Keratinocyte (primary cell): ENCODE measurements at regions not wholly inside any gene's neighbourhood (a gene's known extent, or its start where the extent isn't known, plus 50 kb on each side); places are given as distances from the start of the nearest gene placed in this dataset.
A peak's percentile ranks its signal among the peaks of the same experiment; 100 is the strongest.

Experiments used
- DNase-seq: peaks from one replicate; pipeline ENCODE4 v3.0.0-alpha.2; 2011; ENCODE audit warnings: low read depth, missing footprints, low spot score
- FAIRE-seq: peaks from 2 replicates; lab custom pipeline; 2011; peaks lifted over from hg19 to GRCh38; lab: Jason Lieb, UNC
- H2AFZ ChIP-seq: 2 replicates; pipeline ENCODE4 v1.6.0; 2012; ENCODE audit warnings: low read length, control low read depth, inconsistent platforms; ENCODE audit not compliant: control insufficient read depth
- H3K27ac ChIP-seq: 2 replicates; pipeline ENCODE4 v1.5.1; 2011; ENCODE audit warnings: low read length; ENCODE audit not compliant: control insufficient read depth, insufficient read depth
- H3K27me3 ChIP-seq: 3 replicates; pipeline ENCODE4 v1.6.0; 2011; ENCODE audit warnings: low read length; ENCODE audit not compliant: control insufficient read depth, insufficient read depth; ENCODE audit errors: extremely low read depth
- H3K36me3 ChIP-seq, 2 experiments: 2 replicates in 1 of 2; 3 replicates in 1 of 2; pipeline ENCODE4 v1.5.1; 2011; ENCODE audit warnings: low read length in 2 of 2, mild to moderate bottlenecking in 1 of 2; ENCODE audit not compliant: control insufficient read depth in 2 of 2, insufficient read depth in 2 of 2; ENCODE audit errors: extremely low read depth in 1 of 2
- H3K4me1 ChIP-seq: 3 replicates; pipeline ENCODE4 v1.5.1; 2011; ENCODE audit warnings: low read length; ENCODE audit not compliant: control insufficient read depth, insufficient read depth; ENCODE audit errors: extremely low read depth
- H3K4me2 ChIP-seq: 3 replicates; pipeline ENCODE4 v1.6.0; 2011; ENCODE audit warnings: low read depth, low read length; ENCODE audit not compliant: control insufficient read depth, insufficient read depth; ENCODE audit errors: extremely low read depth
- H3K4me3 ChIP-seq, 3 experiments: fragments of 200-600 bp in 1 of 3; sonication (generic) in 1 of 3; 2 replicates in 2 of 3; 3 replicates in 1 of 3; pipeline ENCODE4 v1.5.1; 2011 to 2016; ENCODE audit warnings: low read length in 3 of 3, mild to moderate bottlenecking in 3 of 3, control low read depth in 2 of 3, inconsistent platforms in 1 of 3, low read depth in 1 of 3, mixed read lengths in 1 of 3, mixed run types in 1 of 3, moderate library complexity in 1 of 3; ENCODE audit not compliant: control insufficient read depth in 2 of 3, insufficient read depth in 2 of 3; ENCODE audit errors: extremely low read depth in 1 of 3
- H3K79me2 ChIP-seq: 2 replicates; pipeline ENCODE4 v1.6.0; 2012; ENCODE audit warnings: low read length; ENCODE audit not compliant: control insufficient read depth, insufficient read depth
- H3K9ac ChIP-seq: 3 replicates; pipeline ENCODE4 v1.6.0; 2011; ENCODE audit warnings: low read length; ENCODE audit not compliant: control insufficient read depth, insufficient read depth; ENCODE audit errors: extremely low read depth
- H3K9me1 ChIP-seq: 3 replicates; pipeline ENCODE4 v1.6.0; 2011; ENCODE audit warnings: low read length; ENCODE audit not compliant: control insufficient read depth, insufficient read depth; ENCODE audit errors: extremely low read depth
- H3K9me3 ChIP-seq: 2 replicates; pipeline ENCODE4 v1.5.1; 2012; ENCODE audit warnings: low read depth, low read length; ENCODE audit not compliant: control insufficient read depth
- H4K20me1 ChIP-seq: 3 replicates; pipeline ENCODE4 v1.6.0; 2011; ENCODE audit warnings: low read length; ENCODE audit not compliant: control insufficient read depth, insufficient read depth; ENCODE audit errors: extremely low read depth
- EZH2 ChIP-seq: IDR thresholded peaks from one replicate; pipeline ENCODE4 v1.6.1; 2012; ENCODE audit warnings: inconsistent platforms, mild to moderate bottlenecking, low read length, moderate library complexity
- dilution Hi-C: fragments of 300-500 bp; cut with MboI; formaldehyde crosslinking; loops from one replicate; pipeline ENCODE4 v1.7.0; 2020; ENCODE audit warnings: low sequenced_read_pairs; ENCODE audit not compliant: extremely low pct_ligation_motif_present
- TF ChIP-seq, protein P1 (sequence below), 3 experiments: IDR thresholded peaks in 1 of 3; conservative IDR thresholded peaks in 1 of 3; optimal IDR thresholded peaks in 1 of 3; 2 replicates in 2 of 3; 3 replicates in 1 of 3; pipeline versions ENCODE3 to v1.5.1; 2011; ENCODE audit warnings: low read length in 3 of 3, mild to moderate bottlenecking in 3 of 3, moderate library complexity in 2 of 3, control low read depth in 1 of 3, inconsistent platforms in 1 of 3; ENCODE audit not compliant: insufficient read depth in 2 of 3; ENCODE audit errors: extremely low read depth in 1 of 3

DNA sequence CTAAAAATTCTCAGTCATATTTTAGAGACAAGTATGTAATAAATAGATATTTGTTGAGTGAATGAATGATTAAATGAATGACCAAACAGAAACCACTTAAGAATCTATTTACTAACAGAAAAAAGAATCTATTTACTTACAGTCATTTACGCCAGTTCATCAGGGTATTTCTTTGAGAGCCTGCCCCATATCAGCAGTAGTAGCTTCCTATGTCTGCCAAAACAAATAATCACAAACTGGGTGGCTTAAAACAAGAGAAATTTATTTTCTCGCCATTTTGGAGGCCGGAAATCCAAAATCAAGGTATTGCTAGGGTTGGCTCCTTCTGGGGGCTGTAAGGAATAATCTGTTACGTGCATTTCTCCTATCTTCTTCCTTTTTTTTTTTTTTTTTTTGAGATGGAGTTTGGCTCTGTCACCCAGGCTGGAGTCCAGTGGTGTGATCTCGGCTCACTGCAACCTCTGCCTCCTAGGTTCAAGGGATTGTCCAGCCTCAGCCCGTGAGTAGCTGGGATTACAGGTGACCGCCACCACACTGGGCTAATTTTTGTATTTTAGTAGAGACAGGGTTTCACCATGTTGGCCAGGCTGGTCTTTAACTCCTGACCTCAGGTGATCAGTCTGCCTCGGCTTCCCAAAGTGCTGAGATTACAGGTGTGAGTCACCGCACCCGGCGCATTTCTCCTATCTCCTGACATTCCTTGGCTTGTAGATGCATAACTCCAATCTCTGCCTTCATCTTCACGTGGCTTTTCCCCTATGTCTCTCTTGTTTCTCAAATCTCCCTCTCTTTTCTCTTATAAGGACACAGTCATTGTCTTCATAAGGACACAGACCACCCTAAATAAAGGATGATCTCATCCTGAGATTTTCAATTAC lies 65.2 kb upstream of the SPPL2A start:
- no peaks in the 10 kb centered on the region for H3K9me3 ChIP-seq
- H2AFZ ChIP-seq = no peak overlapping the region
- FAIRE-seq (no peak), DNase-seq (no peak)
- no peak overlapping the region for H3K27ac ChIP-seq
- peaks cover 4% of the 10 kb centered on the region for H3K4me1 ChIP-seq
- no peaks in the 10 kb centered on the region for H3K79me2 ChIP-seq
- H3K9ac ChIP-seq = no peak overlapping the region
- H3K4me2 ChIP-seq = no peak overlapping the region
- dilution Hi-C loops = no loop called here
- no peak for TF ChIP-seq EZH2
- TF ChIP-seq, protein P1, sequence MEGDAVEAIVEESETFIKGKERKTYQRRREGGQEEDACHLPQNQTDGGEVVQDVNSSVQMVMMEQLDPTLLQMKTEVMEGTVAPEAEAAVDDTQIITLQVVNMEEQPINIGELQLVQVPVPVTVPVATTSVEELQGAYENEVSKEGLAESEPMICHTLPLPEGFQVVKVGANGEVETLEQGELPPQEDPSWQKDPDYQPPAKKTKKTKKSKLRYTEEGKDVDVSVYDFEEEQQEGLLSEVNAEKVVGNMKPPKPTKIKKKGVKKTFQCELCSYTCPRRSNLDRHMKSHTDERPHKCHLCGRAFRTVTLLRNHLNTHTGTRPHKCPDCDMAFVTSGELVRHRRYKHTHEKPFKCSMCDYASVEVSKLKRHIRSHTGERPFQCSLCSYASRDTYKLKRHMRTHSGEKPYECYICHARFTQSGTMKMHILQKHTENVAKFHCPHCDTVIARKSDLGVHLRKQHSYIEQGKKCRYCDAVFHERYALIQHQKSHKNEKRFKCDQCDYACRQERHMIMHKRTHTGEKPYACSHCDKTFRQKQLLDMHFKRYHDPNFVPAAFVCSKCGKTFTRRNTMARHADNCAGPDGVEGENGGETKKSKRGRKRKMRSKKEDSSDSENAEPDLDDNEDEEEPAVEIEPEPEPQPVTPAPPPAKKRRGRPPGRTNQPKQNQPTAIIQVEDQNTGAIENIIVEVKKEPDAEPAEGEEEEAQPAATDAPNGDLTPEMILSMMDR (optimal IDR thresholded peaks at IDR 0.05 in 1 of 3, IDR thresholded peaks at IDR 0.05 in 1 of 3, conservative IDR thresholded peaks at IDR 0.05 in 1 of 3; ENCODE audit: extremely low read depth in 1 of 3, insufficient read depth in 2 of 3, low read length in 3 of 3) = no peak
- H3K9me1 ChIP-seq = no peaks in the 10 kb centered on the region
- no peaks in the 10 kb centered on the region for H4K20me1 ChIP-seq
- no peaks in the 10 kb centered on the region for H3K36me3 ChIP-seq
- H3K4me3 ChIP-seq = no peak overlapping the region
- H3K27me3 ChIP-seq = no peaks in the 10 kb centered on the region

DNA sequence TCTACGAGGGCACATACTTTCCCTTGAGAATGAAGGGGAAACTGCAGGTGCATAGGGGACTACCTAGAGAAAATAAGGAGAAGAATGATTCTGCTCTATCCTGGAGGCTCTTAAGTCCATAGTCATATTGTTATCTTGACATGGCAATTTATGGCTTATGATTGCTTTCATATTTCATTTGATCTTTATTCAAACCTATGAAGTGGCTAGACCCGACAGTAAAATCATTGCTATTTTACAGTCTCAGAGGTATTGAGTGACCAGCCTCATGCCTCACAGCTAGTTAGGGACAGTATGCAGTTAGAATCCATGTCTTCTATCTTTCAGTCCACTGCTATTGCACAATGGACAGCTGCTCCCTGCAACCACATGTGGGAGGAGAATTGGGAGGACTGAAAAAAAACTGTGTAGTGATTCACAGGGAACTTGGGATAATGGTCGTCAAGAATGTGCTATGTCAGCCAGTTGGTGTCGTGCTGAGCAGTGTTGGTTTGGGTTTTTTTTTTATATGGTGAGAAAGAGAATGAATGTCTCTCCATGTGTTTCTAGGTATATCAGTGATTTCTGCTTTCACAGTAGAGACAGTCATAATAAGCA lies 63.2 kb upstream of the SPPL2A start:
- Histone ChIP-seq H3K36me3 (no peaks in the 10 kb centered on the region), H3K4me3 (no peak overlapping the region), H3K4me2 (no peak overlapping the region), H3K27ac (no peak overlapping the region), H3K79me2 (no peaks in the 10 kb centered on the region), H3K4me1 (peaks cover 4% of the 10 kb centered on the region), H3K27me3 (no peaks in the 10 kb centered on the region), H3K9me1 (no peaks in the 10 kb centered on the region), H4K20me1 (no peaks in the 10 kb centered on the region), H3K9me3 (no peaks in the 10 kb centered on the region), H3K9ac (no peak overlapping the region), H2AFZ (no peak overlapping the region)
- FAIRE-seq = peak; percentile 62
- TF ChIP-seq EZH2 = no peak
- TF ChIP-seq, protein P1 (optimal IDR thresholded peaks at IDR 0.05 in 1 of 3, IDR thresholded peaks at IDR 0.05 in 1 of 3, conservative IDR thresholded peaks at IDR 0.05 in 1 of 3; ENCODE audit: extremely low read depth in 1 of 3, insufficient read depth in 2 of 3, low read length in 3 of 3) = no peak
- peak; percentile 11 for DNase-seq
- dilution Hi-C loops = no loop called here
